ENCODE measurements at regions not wholly inside any gene's neighbourhood (a gene's known extent, or its start where the extent isn't known, plus 50 kb on each side); places are given as distances from the start of the nearest gene placed in this dataset.

DNA sequence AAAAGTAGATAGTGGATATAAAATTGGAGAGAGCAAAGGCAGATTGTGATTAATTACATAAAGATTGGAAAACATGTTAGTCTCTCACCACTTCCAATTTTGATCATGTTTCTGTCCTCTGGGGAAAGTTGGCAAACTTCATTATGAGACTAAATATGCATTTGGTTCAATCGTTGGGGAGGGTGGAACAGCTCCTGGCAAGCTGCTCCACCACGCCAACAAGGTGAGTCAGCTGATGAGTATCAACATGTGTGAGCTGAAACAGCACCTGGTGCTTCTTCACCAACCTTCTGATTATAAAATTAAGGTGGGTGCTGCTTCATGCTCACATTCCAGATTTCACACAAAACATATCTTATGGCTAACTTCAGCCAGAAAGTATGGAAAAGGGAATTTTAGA, 1784.6 kb downstream of the SLITRK5 start (continued):
- TF ChIP-seq, protein P1, sequence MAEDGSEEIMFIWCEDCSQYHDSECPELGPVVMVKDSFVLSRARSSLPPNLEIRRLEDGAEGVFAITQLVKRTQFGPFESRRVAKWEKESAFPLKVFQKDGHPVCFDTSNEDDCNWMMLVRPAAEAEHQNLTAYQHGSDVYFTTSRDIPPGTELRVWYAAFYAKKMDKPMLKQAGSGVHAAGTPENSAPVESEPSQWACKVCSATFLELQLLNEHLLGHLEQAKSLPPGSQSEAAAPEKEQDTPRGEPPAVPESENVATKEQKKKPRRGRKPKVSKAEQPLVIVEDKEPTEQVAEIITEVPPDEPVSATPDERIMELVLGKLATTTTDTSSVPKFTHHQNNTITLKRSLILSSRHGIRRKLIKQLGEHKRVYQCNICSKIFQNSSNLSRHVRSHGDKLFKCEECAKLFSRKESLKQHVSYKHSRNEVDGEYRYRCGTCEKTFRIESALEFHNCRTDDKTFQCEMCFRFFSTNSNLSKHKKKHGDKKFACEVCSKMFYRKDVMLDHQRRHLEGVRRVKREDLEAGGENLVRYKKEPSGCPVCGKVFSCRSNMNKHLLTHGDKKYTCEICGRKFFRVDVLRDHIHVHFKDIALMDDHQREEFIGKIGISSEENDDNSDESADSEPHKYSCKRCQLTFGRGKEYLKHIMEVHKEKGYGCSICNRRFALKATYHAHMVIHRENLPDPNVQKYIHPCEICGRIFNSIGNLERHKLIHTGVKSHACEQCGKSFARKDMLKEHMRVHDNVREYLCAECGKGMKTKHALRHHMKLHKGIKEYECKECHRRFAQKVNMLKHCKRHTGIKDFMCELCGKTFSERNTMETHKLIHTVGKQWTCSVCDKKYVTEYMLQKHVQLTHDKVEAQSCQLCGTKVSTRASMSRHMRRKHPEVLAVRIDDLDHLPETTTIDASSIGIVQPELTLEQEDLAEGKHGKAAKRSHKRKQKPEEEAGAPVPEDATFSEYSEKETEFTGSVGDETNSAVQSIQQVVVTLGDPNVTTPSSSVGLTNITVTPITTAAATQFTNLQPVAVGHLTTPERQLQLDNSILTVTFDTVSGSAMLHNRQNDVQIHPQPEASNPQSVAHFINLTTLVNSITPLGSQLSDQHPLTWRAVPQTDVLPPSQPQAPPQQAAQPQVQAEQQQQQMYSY (CRISPR knock-in tag; IDR thresholded peaks at IDR 0.05), result no peak

DNA sequence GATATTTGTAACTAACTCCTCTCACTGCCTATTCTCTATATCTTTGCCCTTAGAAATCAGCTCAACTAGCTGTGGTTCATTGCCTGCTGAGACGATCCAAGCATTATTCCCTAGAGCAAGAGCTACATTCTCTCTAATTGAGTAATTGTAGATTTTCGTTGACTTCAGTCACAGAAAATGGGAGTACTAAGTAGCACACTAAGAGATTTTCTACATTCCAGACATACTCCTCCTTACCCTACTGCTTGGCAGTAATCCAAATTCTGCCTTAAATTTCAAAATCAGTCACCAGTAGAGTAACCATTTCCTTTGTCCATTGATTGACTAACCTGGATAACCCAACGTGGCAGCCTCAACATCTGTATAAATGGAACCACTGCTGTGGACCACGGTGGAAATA, 1786.8 kb downstream of the SLITRK5 start:
- no peak for DNase-seq (ENCODE audit: low spot score)
- Mint-ChIP-seq H3K27ac (no peak overlapping the region), H3K36me3 (no peaks in the 10 kb centered on the region), H3K4me3 (no peak overlapping the region), H3K9me3 (no peaks in the 10 kb centered on the region), H3K4me1 (no peaks in the 10 kb centered on the region; the same call in 1 of the 2 replicates), H3K27me3 (ENCODE audit: low read depth) (no peaks in the 10 kb centered on the region)
- TF ChIP-seq, protein P2, sequence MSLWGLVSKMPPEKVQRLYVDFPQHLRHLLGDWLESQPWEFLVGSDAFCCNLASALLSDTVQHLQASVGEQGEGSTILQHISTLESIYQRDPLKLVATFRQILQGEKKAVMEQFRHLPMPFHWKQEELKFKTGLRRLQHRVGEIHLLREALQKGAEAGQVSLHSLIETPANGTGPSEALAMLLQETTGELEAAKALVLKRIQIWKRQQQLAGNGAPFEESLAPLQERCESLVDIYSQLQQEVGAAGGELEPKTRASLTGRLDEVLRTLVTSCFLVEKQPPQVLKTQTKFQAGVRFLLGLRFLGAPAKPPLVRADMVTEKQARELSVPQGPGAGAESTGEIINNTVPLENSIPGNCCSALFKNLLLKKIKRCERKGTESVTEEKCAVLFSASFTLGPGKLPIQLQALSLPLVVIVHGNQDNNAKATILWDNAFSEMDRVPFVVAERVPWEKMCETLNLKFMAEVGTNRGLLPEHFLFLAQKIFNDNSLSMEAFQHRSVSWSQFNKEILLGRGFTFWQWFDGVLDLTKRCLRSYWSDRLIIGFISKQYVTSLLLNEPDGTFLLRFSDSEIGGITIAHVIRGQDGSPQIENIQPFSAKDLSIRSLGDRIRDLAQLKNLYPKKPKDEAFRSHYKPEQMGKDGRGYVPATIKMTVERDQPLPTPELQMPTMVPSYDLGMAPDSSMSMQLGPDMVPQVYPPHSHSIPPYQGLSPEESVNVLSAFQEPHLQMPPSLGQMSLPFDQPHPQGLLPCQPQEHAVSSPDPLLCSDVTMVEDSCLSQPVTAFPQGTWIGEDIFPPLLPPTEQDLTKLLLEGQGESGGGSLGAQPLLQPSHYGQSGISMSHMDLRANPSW (CRISPR knock-in tag; conservative IDR thresholded peaks at IDR 0.05; ENCODE audit: low read depth), result no peak
- TF ChIP-seq MYBL2 (CRISPR knock-in tag; IDR thresholded peaks at IDR 0.05), result no peak
- TF ChIP-seq, protein P3, sequence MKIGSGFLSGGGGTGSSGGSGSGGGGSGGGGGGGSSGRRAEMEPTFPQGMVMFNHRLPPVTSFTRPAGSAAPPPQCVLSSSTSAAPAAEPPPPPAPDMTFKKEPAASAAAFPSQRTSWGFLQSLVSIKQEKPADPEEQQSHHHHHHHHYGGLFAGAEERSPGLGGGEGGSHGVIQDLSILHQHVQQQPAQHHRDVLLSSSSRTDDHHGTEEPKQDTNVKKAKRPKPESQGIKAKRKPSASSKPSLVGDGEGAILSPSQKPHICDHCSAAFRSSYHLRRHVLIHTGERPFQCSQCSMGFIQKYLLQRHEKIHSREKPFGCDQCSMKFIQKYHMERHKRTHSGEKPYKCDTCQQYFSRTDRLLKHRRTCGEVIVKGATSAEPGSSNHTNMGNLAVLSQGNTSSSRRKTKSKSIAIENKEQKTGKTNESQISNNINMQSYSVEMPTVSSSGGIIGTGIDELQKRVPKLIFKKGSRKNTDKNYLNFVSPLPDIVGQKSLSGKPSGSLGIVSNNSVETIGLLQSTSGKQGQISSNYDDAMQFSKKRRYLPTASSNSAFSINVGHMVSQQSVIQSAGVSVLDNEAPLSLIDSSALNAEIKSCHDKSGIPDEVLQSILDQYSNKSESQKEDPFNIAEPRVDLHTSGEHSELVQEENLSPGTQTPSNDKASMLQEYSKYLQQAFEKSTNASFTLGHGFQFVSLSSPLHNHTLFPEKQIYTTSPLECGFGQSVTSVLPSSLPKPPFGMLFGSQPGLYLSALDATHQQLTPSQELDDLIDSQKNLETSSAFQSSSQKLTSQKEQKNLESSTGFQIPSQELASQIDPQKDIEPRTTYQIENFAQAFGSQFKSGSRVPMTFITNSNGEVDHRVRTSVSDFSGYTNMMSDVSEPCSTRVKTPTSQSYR (CRISPR knock-in tag; IDR thresholded peaks at IDR 0.05), result no peak
- no peak for TF ChIP-seq ATF1 (CRISPR knock-in tag; IDR thresholded peaks at IDR 0.05)
- no peak for TF ChIP-seq GRHL2 (CRISPR knock-in tag; IDR thresholded peaks at IDR 0.05; ENCODE audit: insufficient replicate concordance, severe bottlenecking)
- no peak for TF ChIP-seq TCF7 (CRISPR knock-in tag; IDR thresholded peaks at IDR 0.05; ENCODE audit: low read depth)
- no peak for TF ChIP-seq HMGA2 (CRISPR knock-in tag; IDR thresholded peaks at IDR 0.05)
- TF ChIP-seq, protein P4, sequence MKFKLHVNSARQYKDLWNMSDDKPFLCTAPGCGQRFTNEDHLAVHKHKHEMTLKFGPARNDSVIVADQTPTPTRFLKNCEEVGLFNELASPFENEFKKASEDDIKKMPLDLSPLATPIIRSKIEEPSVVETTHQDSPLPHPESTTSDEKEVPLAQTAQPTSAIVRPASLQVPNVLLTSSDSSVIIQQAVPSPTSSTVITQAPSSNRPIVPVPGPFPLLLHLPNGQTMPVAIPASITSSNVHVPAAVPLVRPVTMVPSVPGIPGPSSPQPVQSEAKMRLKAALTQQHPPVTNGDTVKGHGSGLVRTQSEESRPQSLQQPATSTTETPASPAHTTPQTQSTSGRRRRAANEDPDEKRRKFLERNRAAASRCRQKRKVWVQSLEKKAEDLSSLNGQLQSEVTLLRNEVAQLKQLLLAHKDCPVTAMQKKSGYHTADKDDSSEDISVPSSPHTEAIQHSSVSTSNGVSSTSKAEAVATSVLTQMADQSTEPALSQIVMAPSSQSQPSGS (CRISPR knock-in tag; IDR thresholded peaks at IDR 0.05; ENCODE audit: borderline replicate concordance, low read depth), result no peak
- TF ChIP-seq, protein P5, sequence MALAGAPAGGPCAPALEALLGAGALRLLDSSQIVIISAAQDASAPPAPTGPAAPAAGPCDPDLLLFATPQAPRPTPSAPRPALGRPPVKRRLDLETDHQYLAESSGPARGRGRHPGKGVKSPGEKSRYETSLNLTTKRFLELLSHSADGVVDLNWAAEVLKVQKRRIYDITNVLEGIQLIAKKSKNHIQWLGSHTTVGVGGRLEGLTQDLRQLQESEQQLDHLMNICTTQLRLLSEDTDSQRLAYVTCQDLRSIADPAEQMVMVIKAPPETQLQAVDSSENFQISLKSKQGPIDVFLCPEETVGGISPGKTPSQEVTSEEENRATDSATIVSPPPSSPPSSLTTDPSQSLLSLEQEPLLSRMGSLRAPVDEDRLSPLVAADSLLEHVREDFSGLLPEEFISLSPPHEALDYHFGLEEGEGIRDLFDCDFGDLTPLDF (CRISPR knock-in tag; IDR thresholded peaks at IDR 0.05), result no peak
- TF ChIP-seq, protein P6, sequence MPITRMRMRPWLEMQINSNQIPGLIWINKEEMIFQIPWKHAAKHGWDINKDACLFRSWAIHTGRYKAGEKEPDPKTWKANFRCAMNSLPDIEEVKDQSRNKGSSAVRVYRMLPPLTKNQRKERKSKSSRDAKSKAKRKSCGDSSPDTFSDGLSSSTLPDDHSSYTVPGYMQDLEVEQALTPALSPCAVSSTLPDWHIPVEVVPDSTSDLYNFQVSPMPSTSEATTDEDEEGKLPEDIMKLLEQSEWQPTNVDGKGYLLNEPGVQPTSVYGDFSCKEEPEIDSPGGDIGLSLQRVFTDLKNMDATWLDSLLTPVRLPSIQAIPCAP (CRISPR knock-in tag; IDR thresholded peaks at IDR 0.05), result no peak
- no peak for TF ChIP-seq ELF4 (CRISPR knock-in tag; IDR thresholded peaks at IDR 0.05; ENCODE audit: low read depth)
- TF ChIP-seq, protein P7, sequence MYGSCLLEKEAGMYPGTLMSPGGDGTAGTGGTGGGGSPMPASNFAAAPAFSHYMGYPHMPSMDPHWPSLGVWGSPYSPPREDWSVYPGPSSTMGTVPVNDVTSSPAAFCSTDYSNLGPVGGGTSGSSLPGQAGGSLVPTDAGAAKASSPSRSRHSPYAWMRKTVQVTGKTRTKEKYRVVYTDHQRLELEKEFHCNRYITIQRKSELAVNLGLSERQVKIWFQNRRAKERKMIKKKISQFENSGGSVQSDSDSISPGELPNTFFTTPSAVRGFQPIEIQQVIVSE (CRISPR knock-in tag; IDR thresholded peaks at IDR 0.05; ENCODE audit: borderline replicate concordance), result no peak
- TF ChIP-seq RORB (CRISPR knock-in tag; IDR thresholded peaks at IDR 0.05), result no peak
- TF ChIP-seq ZBTB21 (CRISPR knock-in tag; IDR thresholded peaks at IDR 0.05; ENCODE audit: borderline replicate concordance), result no peak
- TF ChIP-seq, protein P1 (CRISPR knock-in tag; IDR thresholded peaks at IDR 0.05), result no peak
- TF ChIP-seq MXD4 (CRISPR knock-in tag; IDR thresholded peaks at IDR 0.05; ENCODE audit: borderline replicate concordance), result no peak
- no peak for TF ChIP-seq TEAD1 (CRISPR knock-in tag; IDR thresholded peaks at IDR 0.05)
- no peak for TF ChIP-seq FOXK1 (CRISPR knock-in tag; IDR thresholded peaks at IDR 0.05)
- TF ChIP-seq ZNF423 (CRISPR knock-in tag; IDR thresholded peaks at IDR 0.05), result no peak
- CTCF ChIA-PET, result no interaction called here
- POLR2A ChIA-PET, result no interaction called here
- no peak; the same call in 1 of the 2 replicates for ATAC-seq
